NCI-H1105 treated with DMSO at 0.1 percent for 48 hours (cell line): ENCODE measurements at regions not wholly inside any gene's neighbourhood (a gene's known extent, or its start where the extent isn't known, plus 50 kb on each side); places are given as distances from the start of the nearest gene placed in this dataset.

Experiments used
- DNase-seq: peaks from one replicate; lab custom pipeline; 2025; lab: John Stamatoyannopoulos, UW

DNA sequence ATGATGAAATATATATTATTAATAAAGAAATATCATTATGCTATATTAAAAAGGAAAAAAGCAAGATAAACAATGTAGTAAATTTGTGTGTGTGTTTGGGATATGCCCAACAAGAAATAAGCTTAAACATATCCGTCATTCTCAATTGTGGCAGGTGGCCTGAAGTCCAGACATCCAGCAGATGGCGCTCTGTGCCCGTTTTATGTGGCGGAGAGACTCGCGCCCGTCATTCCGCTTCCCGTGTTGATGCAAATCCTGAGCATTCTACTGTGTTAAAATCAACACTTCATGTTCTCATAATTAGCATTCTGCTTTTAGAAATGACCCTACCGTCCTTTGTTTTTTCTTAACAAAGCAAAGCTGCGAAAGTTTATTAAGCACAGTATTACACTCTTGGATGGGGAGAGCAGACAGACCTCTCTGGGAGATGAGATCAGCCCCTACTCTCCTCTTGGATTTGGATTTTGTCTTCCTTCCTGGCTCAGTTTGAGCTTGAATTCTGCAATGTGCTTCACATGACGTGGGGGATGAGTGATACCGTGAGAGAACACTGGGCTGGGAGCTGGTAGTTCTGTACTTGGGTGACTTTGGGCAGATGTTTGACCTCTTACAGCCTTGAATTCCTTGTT is 125.8 kb downstream of the MCHR2 start:
- peak; percentile 79 for DNase-seq
